ENCODE measurements at regions not wholly inside any gene's neighbourhood (a gene's known extent, or its start where the extent isn't known, plus 50 kb on each side); places are given as distances from the start of the nearest gene placed in this dataset.
"Not testable (repeated sequence)": the region's sequence is repeated elsewhere in the genome, so short reads cannot be mapped to it uniquely, and the experiment has no call there.

- ATAC-seq (ENCODE audit: low read depth in 2 of 2), result no peak
- H3K4me1 Mint-ChIP-seq, result no peaks in the 10 kb centered on the region
- peaks cover 0 to 2% (median 0%) of the 10 kb centered on the region in 7 donors for H3K9me3 Mint-ChIP-seq
- no peak overlapping the region for H3K4me3 Mint-ChIP-seq
- H3K27ac Mint-ChIP-seq, result no peak overlapping the region
- no peaks in the 10 kb centered on the region for H3K27me3 Mint-ChIP-seq
- no peak for DNase-seq
- H3K36me3 Mint-ChIP-seq, result no peaks in the 10 kb centered on the region
Measured at GRCh38 chr3:146382386-146382785, 87.0 kb downstream of the PLSCR2 start.

DNA sequence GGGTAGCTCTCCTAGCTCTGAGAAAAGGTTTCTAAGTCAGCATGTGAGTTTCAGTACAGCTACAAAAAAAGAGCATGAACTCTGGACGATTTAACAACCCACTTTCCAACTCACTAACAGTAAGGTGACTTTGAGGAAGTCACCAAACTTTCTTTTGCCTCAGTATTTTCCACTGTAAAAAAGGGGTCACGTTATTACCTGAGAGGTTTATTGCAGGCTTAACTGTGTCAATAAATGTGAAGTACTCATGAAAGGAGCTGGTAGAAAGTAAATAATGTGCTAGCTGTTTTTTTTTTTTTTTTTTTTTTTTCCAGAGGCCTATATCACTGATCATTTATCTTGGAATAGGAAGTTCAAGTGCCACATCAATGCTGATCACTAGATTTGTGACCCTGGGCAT is 89.3 kb downstream of the PLSCR2 start:
- H3K9me3 Mint-ChIP-seq, result peaks cover 0 to 2% (median 0%) of the 10 kb centered on the region in 7 donors
- no peak for ATAC-seq (ENCODE audit: low read depth in 2 of 2)
- no peaks in the 10 kb centered on the region for H3K27me3 Mint-ChIP-seq

GRCh38 chr3:146375219-146375618 is 94.1 kb downstream of the PLSCR2 start:
- DNase-seq (no peak), ATAC-seq (ENCODE audit: low read depth in 2 of 2) (no peak)
- no peak overlapping the region for H3K27ac Mint-ChIP-seq
- H3K4me3 Mint-ChIP-seq, result no peak overlapping the region
- peaks cover 0 to 10% of the 10 kb centered on the region in 2 donors for H3K36me3 Mint-ChIP-seq
- H3K27me3 Mint-ChIP-seq, result no peaks in the 10 kb centered on the region
- no peaks in the 10 kb centered on the region for H3K4me1 Mint-ChIP-seq
- peaks cover 5 to 29% (median 10%) of the 10 kb centered on the region in 7 donors for H3K9me3 Mint-ChIP-seq

More for the DNA sequence above, 89.3 kb downstream of the PLSCR2 start:
- H3K4me3 Mint-ChIP-seq, result no peak overlapping the region
- no peaks in the 10 kb centered on the region for H3K36me3 Mint-ChIP-seq
- no peak for DNase-seq
- no peaks in the 10 kb centered on the region for H3K4me1 Mint-ChIP-seq
- no peak overlapping the region for H3K27ac Mint-ChIP-seq

DNA sequence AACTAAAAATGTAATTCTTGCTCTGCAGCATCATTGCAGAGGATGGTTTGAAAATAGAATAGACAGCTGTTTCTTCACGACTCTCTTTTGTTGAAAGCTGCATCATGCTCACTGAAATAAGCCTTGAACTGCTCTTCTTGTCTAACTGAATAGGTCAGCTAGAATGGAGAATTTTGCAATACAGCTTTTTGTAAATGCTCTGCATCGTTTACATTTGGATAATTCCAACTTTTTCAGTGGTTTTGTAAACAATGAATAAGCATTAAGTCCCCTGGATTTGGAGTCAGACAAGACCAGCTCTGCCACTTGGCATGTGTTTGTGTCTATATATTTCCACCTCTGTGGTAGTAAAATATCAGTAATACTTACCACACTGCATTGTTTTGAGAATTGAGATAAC is 95.2 kb downstream of the PLSCR2 start:
- no peak overlapping the region for H3K27ac Mint-ChIP-seq
- no peaks in the 10 kb centered on the region for H3K4me1 Mint-ChIP-seq
- H3K4me3 Mint-ChIP-seq, result no peak overlapping the region
- no peaks in the 10 kb centered on the region for H3K27me3 Mint-ChIP-seq
- no peak for ATAC-seq (ENCODE audit: low read depth in 2 of 2)
- peaks cover 5 to 29% (median 11%) of the 10 kb centered on the region in 7 donors for H3K9me3 Mint-ChIP-seq
- H3K36me3 Mint-ChIP-seq, result peaks cover 0 to 10% of the 10 kb centered on the region in 2 donors
- DNase-seq, result no peak

DNA sequence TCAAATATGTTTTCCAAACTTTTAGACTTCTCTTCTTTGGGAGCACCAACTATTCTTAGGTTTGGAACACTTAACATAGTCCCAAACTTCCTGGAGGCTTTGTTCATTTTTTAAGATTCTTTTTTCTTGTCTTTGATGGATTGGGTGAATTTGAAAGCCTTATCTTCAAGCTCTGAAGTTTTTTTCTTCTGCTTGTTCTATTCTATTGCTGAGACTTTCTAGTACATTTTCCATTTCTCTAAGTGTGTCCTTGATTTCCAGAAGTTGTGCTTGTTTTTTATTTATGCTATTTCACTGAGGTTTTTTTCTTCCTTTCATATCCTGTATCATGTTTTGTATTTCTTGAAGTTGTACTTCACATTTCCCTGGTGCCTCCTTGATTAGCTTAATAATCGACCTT is 97.5 kb downstream of the PLSCR2 start:
- no peak for ATAC-seq (ENCODE audit: low read depth in 2 of 2)
- Mint-ChIP-seq H3K9me3 (peaks cover 5 to 29% (median 11%) of the 10 kb centered on the region in 7 donors), H3K36me3 (peaks cover 0 to 10% of the 10 kb centered on the region in 2 donors), H3K27me3 (no peaks in the 10 kb centered on the region), H3K27ac (no peak overlapping the region), H3K4me3 (no peak overlapping the region), H3K4me1 (no peaks in the 10 kb centered on the region)
- DNase-seq, result no peak

- no peaks in the 10 kb centered on the region for H3K4me1 Mint-ChIP-seq
- peaks cover 0 to 10% of the 10 kb centered on the region in 2 donors for H3K36me3 Mint-ChIP-seq
- H3K27ac Mint-ChIP-seq, result no peak overlapping the region
- DNase-seq (no peak), ATAC-seq (ENCODE audit: low read depth in 2 of 2) (no peak)
- no peak overlapping the region for H3K4me3 Mint-ChIP-seq
- peaks cover 5 to 29% (median 11%) of the 10 kb centered on the region in 7 donors for H3K9me3 Mint-ChIP-seq
- no peaks in the 10 kb centered on the region for H3K27me3 Mint-ChIP-seq
Measured at GRCh38 chr3:146368882-146369523, 100.4 kb downstream of the PLSCR2 start.

DNA sequence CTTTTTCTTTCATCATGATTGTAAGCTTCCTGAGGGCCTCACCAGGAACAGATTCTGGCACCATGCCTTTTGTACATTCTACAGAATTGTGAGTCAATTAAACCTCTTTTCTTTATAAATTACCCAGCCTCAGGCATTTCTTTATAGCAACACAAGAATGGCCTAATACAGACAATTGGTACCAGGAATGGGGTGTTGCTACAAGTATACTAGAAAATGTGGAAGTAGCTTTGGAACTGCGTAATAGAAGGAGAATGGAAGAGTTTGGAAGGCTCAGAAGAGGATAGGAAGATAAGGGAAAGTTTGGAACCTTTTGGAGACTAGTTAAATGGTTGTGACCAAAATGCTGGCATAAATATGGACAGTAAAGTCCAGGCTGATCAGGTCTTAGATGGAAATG is 108.9 kb upstream of the PLSCR4 start:
- Mint-ChIP-seq H3K9me3 (peaks cover 7 to 31% (median 12%) of the 10 kb centered on the region in 7 donors), H3K27ac (no peak overlapping the region)

GRCh38 chr3:146354421-146354820 is 103.5 kb upstream of the PLSCR4 start:
- DNase-seq; H3K4me3 Mint-ChIP-seq; ATAC-seq (ENCODE audit: low read depth in 2 of 2); H3K27ac Mint-ChIP-seq; H3K36me3 Mint-ChIP-seq; H3K27me3 Mint-ChIP-seq; H3K4me1 Mint-ChIP-seq: not testable (repeated sequence)
- peaks cover 0 to 16% (median 5%) of the 10 kb centered on the region in 7 donors for H3K9me3 Mint-ChIP-seq

More for the DNA sequence above, 108.9 kb upstream of the PLSCR4 start:
- H3K27me3 Mint-ChIP-seq, result no peaks in the 10 kb centered on the region
- H3K4me3 Mint-ChIP-seq, result no peak overlapping the region
- H3K4me1 Mint-ChIP-seq, result no peaks in the 10 kb centered on the region
- ATAC-seq (ENCODE audit: low read depth in 2 of 2) (no peak), DNase-seq (no peak)
- H3K36me3 Mint-ChIP-seq, result peaks cover 0 to 6% of the 10 kb centered on the region in 2 donors

DNA sequence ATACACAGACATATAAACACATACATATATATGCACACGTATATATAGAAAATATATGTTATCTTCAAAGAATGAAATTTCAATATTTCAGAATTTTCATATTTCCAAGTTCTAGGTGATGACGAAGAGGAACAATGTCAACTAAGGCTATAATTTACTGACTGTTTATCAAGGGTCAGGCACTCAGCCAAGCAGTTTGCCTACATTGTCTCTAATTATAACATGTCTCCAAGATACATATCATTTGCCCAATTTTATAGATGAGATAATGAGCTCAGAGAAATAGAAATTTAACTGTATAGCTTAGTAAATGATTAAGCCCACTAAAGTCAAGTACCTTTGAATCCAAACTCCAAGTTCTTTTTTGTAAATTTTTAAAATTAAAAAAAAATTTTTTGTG is 99.9 kb upstream of the PLSCR4 start:
- no peak overlapping the region for H3K4me3 Mint-ChIP-seq
- no peak overlapping the region for H3K27ac Mint-ChIP-seq
- H3K9me3 Mint-ChIP-seq, result peaks cover 0 to 13% (median 0%) of the 10 kb centered on the region in 7 donors
- DNase-seq (no peak), ATAC-seq (ENCODE audit: low read depth in 2 of 2) (no peak)
- H3K4me1 Mint-ChIP-seq, result no peaks in the 10 kb centered on the region
- no peaks in the 10 kb centered on the region for H3K36me3 Mint-ChIP-seq
- peaks cover 0 to 8% (median 0%) of the 10 kb centered on the region in 3 donors for H3K27me3 Mint-ChIP-seq

DNA sequence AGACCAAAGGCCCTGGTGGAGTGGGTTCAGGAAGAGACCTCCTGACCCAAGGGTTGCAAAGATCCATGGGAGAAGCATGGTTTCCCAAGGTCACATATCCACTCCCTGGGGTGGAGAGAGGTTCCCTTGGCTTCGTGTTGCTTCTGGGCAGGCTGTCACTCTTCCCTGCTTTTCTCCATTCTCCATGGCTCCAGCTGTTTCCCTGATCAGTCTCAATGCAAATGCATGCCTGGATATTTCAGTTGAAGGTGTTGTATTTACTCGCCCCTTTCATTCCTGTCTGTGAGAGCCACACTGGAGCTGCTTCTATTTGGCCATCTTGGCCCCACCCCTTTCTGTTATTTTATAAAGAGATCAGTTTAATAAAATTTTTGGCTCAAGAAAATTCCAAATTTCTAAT is 95.0 kb upstream of the PLSCR4 start:
- ATAC-seq (ENCODE audit: low read depth in 2 of 2) (no peak), DNase-seq (no peak)
- Mint-ChIP-seq H3K4me3 (no peak overlapping the region), H3K36me3 (no peaks in the 10 kb centered on the region), H3K27ac (no peak overlapping the region), H3K4me1 (no peaks in the 10 kb centered on the region), H3K9me3 (peaks cover 0 to 7% (median 0%) of the 10 kb centered on the region in 7 donors), H3K27me3 (no peaks in the 10 kb centered on the region)

GRCh38 chr3:146343551-146343950 is 92.6 kb upstream of the PLSCR4 start:
- Mint-ChIP-seq H3K9me3 (no peaks in the 10 kb centered on the region), H3K36me3 (no peaks in the 10 kb centered on the region), H3K4me1 (no peaks in the 10 kb centered on the region), H3K27me3 (peaks cover 0 to 4% (median 0%) of the 10 kb centered on the region in 3 donors), H3K4me3 (no peak overlapping the region), H3K27ac (no peak overlapping the region)
- DNase-seq (no peak), ATAC-seq (ENCODE audit: low read depth in 2 of 2) (no peak)

DNA sequence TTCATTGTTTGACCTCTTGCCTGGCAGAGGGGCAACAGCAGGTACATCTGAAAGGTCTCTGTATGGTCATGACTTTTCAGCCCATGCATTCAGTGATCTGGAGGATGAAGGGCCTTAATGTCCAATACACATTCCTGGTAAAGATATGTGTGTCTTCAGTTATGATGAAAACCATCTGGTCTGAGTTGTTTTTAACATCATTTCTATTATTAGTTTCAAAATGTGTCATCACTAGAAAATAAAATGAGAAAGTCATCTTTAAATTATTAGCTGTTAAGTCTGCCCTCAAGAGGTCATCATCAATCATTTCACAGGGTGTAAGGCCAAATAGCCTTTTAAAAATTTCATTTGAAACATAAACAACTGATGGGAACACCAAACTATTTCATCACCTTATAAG is 92.1 kb upstream of the PLSCR4 start:
- H3K36me3 Mint-ChIP-seq, result no peaks in the 10 kb centered on the region
- no peak overlapping the region for H3K27ac Mint-ChIP-seq
- no peaks in the 10 kb centered on the region for H3K4me1 Mint-ChIP-seq
- DNase-seq (no peak), ATAC-seq (ENCODE audit: low read depth in 2 of 2) (no peak)
- no peak overlapping the region for H3K4me3 Mint-ChIP-seq
- peaks cover 0 to 8% (median 0%) of the 10 kb centered on the region in 3 donors for H3K27me3 Mint-ChIP-seq
- H3K9me3 Mint-ChIP-seq, result no peaks in the 10 kb centered on the region

GRCh38 chr3:146339349-146339748 is 88.4 kb upstream of the PLSCR4 start:
- DNase-seq, result no peak
- no peaks in the 10 kb centered on the region for H3K4me1 Mint-ChIP-seq
- ATAC-seq (ENCODE audit: low read depth in 2 of 2), result no peak
- H3K9me3 Mint-ChIP-seq, result peaks cover 0 to 2% (median 0%) of the 10 kb centered on the region in 7 donors
- peaks cover 0 to 8% (median 0%) of the 10 kb centered on the region in 3 donors for H3K27me3 Mint-ChIP-seq
- no peak overlapping the region for H3K4me3 Mint-ChIP-seq
- peak overlapping the region in 1 of 6 donors; percentile 41 for H3K27ac Mint-ChIP-seq
- H3K36me3 Mint-ChIP-seq, result no peaks in the 10 kb centered on the region

GRCh38 chr3:146337991-146338390 is 87.1 kb upstream of the PLSCR4 start:
- ATAC-seq (ENCODE audit: low read depth in 2 of 2) (no peak), DNase-seq (no peak)
- H3K4me3 Mint-ChIP-seq, result no peak overlapping the region
- H3K27ac Mint-ChIP-seq, result no peak overlapping the region
- no peaks in the 10 kb centered on the region for H3K36me3 Mint-ChIP-seq
- H3K4me1 Mint-ChIP-seq, result no peaks in the 10 kb centered on the region
- H3K9me3 Mint-ChIP-seq, result peaks cover 0 to 2% (median 0%) of the 10 kb centered on the region in 7 donors
- H3K27me3 Mint-ChIP-seq, result peaks cover 0 to 8% (median 0%) of the 10 kb centered on the region in 3 donors
